ENCODE measurements at regions not wholly inside any gene's neighbourhood (a gene's known extent, or its start where the extent isn't known, plus 50 kb on each side); places are given as distances from the start of the nearest gene placed in this dataset.

DNA sequence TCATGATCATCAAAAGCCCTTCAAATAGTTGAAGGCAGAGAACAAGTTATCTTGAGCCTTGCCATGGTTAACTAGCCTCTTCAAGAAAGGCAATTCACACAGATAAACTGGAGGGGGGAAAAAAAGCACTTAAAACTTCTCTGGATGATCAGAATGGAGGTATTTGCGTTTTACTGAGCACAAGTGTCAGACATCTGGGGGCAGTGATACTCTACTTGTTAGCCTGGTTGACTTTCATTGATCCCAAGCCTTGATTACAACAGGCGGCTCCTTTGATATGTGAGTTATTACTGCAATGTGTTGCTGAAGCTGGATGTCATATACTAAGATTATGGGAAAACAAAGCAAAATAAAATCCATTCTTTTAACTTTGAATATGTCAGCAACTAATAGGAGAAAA is 155.0 kb upstream of the HS3ST3A1 start:
- POLR2A ChIA-PET = no interaction called here
- H3K36me3 ChIP-seq (ENCODE audit: control insufficient read depth in 2 of 3, insufficient read depth in 3 of 3, low read length in 3 of 3) = no peaks in the 10 kb centered on the region
- H3K27me3 ChIP-seq (ENCODE audit: control insufficient read depth in 2 of 2, insufficient read depth in 2 of 2, low read length in 2 of 2) = no peaks in the 10 kb centered on the region
- Mint-ChIP-seq H3K27ac (no peak overlapping the region), H3K36me3 (no peaks in the 10 kb centered on the region), H3K27me3 (peaks cover 0 to 10% (median 5%) of the 10 kb centered on the region in 5 donors), H3K4me1 (no peaks in the 10 kb centered on the region), H3K9me3 (no peaks in the 10 kb centered on the region), H3K4me3 (no peak overlapping the region)
- DNase-seq = no peak
- CTCF ChIA-PET = no interaction called here
- no peaks in the 10 kb centered on the region for H3K9me3 ChIP-seq (ENCODE audit: control insufficient read depth in 2 of 3, low read length in 3 of 3)
- no peak for ATAC-seq
- no peak overlapping the region for H3K4me3 ChIP-seq (ENCODE audit: low read length)
- intact Hi-C loops (cut with micrococcal nuclease) = no loop called here
- H3K27ac ChIP-seq (ENCODE audit: low read depth, low read length) = no peak overlapping the region
- no peaks in the 10 kb centered on the region for H3K4me1 ChIP-seq (ENCODE audit: control insufficient read depth in 2 of 2, insufficient read depth in 2 of 2, low read length in 2 of 2)

DNA sequence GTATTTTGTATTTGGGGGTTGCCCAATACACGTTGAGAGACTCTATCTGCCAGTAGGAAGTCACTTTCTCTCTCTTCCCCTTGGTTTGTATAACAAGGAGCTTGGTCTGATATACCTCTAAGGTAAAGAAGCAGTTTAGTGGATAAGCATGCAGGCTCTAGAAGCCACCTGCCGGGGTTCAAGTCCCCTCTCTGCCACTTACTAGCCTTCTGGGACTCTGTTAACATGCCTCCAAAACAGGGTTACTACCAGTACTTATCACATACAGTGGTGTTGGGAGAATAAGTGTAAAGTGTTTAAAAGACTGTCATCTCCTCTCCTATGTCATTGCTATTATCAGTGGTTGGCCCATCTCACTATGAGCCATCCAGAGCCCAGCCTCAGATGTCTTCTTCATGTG is 156.1 kb upstream of the HS3ST3A1 start:
- Histone ChIP-seq H3K4me3 (ENCODE audit: low read length) (no peak overlapping the region), H3K27ac (ENCODE audit: low read depth, low read length) (no peak overlapping the region), H3K4me1 (ENCODE audit: control insufficient read depth in 2 of 2, insufficient read depth in 2 of 2, low read length in 2 of 2) (no peaks in the 10 kb centered on the region), H3K9me3 (ENCODE audit: control insufficient read depth in 2 of 3, low read length in 3 of 3) (no peaks in the 10 kb centered on the region), H3K36me3 (ENCODE audit: control insufficient read depth in 2 of 3, insufficient read depth in 3 of 3, low read length in 3 of 3) (no peaks in the 10 kb centered on the region), H3K27me3 (ENCODE audit: control insufficient read depth in 2 of 2, insufficient read depth in 2 of 2, low read length in 2 of 2) (no peaks in the 10 kb centered on the region)
- peaks cover 0 to 8% (median 0%) of the 10 kb centered on the region in 5 donors for H3K27me3 Mint-ChIP-seq
- H3K4me1 Mint-ChIP-seq = no peaks in the 10 kb centered on the region
- no peak overlapping the region for H3K4me3 Mint-ChIP-seq
- DNase-seq (no peak), ATAC-seq (no peak)
- intact Hi-C loops (cut with micrococcal nuclease) = no loop called here
- H3K36me3 Mint-ChIP-seq = no peaks in the 10 kb centered on the region
- no peak overlapping the region for H3K27ac Mint-ChIP-seq
- POLR2A ChIA-PET = no interaction called here
- no peaks in the 10 kb centered on the region for H3K9me3 Mint-ChIP-seq
- CTCF ChIA-PET = no interaction called here

DNA sequence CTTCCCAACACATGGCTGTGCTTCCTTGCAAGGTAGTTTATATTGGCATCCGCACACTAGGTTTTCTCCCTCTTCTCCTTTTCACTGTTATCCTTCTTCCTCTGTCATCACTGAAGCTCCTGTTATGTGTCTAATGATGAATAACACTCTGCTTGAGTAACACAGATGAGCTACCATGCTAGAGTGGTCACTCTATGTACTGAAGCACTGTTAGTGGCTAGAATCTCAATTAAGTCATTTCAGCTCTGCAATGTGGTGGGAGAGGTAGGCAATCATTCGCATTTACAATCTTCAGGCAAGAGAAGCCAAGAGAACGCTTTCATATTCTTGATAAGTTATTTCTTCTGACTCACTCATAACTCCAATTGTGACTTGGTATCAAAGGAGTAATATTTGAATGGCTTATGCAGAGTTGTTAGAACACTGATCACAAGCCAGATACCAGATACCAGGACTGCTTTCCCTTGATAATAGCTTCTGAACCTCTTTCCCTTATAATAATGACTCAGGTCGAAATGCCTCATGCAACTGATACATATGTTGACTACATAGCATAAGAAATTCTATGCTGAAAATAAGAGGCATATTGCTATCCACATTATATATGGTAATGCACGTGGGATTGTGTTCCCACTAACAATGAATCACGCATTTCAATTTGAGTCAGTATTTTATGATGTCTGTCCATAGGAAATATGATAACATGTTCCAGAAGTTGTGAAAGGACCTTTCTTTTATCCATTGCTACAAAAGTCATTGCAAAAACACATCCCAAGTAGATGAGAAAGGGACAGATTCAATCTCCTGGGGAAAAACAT is 158.0 kb upstream of the HS3ST3A1 start:
- no peaks in the 10 kb centered on the region for H3K9me3 Mint-ChIP-seq
- Histone ChIP-seq H3K36me3 (ENCODE audit: control insufficient read depth in 2 of 3, insufficient read depth in 3 of 3, low read length in 3 of 3) (no peaks in the 10 kb centered on the region), H3K4me1 (ENCODE audit: control insufficient read depth in 2 of 2, insufficient read depth in 2 of 2, low read length in 2 of 2) (no peaks in the 10 kb centered on the region), H3K27ac (ENCODE audit: low read depth, low read length) (no peak overlapping the region), H3K9me3 (ENCODE audit: control insufficient read depth in 2 of 3, low read length in 3 of 3) (no peaks in the 10 kb centered on the region), H3K4me3 (ENCODE audit: low read length) (no peak overlapping the region), H3K27me3 (ENCODE audit: control insufficient read depth in 2 of 2, insufficient read depth in 2 of 2, low read length in 2 of 2) (no peaks in the 10 kb centered on the region)
- peaks cover 0 to 3% (median 0%) of the 10 kb centered on the region in 5 donors for H3K36me3 Mint-ChIP-seq
- POLR2A ChIA-PET = no interaction called here
- DNase-seq (no peak), ATAC-seq (no peak)
- CTCF ChIA-PET = no interaction called here
- no peak overlapping the region for H3K4me3 Mint-ChIP-seq
- no peak overlapping the region for H3K27ac Mint-ChIP-seq
- no peaks in the 10 kb centered on the region for H3K4me1 Mint-ChIP-seq
- peaks cover 7 to 16% (median 8%) of the 10 kb centered on the region in 5 donors for H3K27me3 Mint-ChIP-seq
- intact Hi-C loops (cut with micrococcal nuclease) = no loop called here

DNA sequence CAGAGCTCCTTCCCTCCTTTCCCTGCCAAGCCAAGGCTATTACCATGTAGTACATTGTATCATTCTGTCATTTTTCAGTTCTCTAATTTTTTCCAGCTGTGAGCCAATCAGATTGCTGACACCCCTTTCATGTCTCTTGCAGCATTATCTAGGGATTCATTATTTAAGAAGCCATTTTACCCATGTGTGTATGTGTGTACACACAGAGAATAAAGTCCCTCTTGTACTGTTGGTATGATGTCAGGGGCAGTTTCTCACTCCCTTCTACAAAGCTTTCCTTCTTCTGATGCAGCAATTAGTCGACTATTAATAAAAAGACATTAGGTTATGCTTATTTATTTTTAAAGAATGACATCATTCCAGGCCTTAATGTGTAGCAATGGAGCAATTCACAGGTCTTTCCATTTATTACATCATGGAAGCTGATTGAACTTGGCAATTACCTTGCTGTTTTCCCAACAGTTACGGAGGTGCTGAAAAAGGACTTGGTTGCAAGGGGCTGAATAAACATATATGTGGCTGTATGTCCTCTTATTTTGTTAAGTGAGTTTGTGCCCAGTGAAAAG is 159.4 kb upstream of the HS3ST3A1 start:
- intact Hi-C loops (cut with micrococcal nuclease) = no loop called here
- Histone ChIP-seq H3K4me3 (ENCODE audit: low read length) (no peak overlapping the region), H3K36me3 (ENCODE audit: control insufficient read depth in 2 of 3, insufficient read depth in 3 of 3, low read length in 3 of 3) (no peaks in the 10 kb centered on the region), H3K4me1 (ENCODE audit: control insufficient read depth in 2 of 2, insufficient read depth in 2 of 2, low read length in 2 of 2) (no peaks in the 10 kb centered on the region), H3K9me3 (ENCODE audit: control insufficient read depth in 2 of 3, low read length in 3 of 3) (no peaks in the 10 kb centered on the region), H3K27ac (ENCODE audit: low read depth, low read length) (no peak overlapping the region), H3K27me3 (ENCODE audit: control insufficient read depth in 2 of 2, insufficient read depth in 2 of 2, low read length in 2 of 2) (no peaks in the 10 kb centered on the region)
- H3K36me3 Mint-ChIP-seq = peaks cover 0 to 3% (median 0%) of the 10 kb centered on the region in 5 donors
- no peaks in the 10 kb centered on the region for H3K9me3 Mint-ChIP-seq
- ChIA-PET CTCF (no interaction called here), POLR2A (no interaction called here)
- DNase-seq = no peak
- H3K27ac Mint-ChIP-seq = no peak overlapping the region
- no peak overlapping the region for H3K4me3 Mint-ChIP-seq
- H3K4me1 Mint-ChIP-seq = no peaks in the 10 kb centered on the region
- peaks cover 4 to 22% (median 9%) of the 10 kb centered on the region in 5 donors for H3K27me3 Mint-ChIP-seq
- ATAC-seq = no peak

DNA sequence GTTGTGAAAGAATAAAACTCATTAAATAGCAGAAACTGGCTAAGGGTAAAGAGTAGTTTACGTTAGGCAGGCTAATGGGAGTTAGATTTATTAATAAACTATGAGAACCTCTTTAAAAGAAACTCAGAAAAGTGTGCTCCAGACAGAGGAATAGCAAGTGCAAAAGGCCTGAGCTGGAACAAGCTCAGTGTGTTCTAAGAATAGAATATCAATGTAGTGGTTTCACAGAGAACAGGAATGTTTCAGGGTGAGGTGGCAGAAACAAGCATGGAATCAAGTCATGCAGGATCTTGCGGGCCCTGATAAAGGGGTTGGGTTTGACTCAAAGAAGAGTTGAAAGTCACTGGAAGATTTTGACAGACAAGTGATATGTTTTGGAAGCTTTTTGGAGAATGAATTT is 164.0 kb upstream of the HS3ST3A1 start:
- intact Hi-C loops (cut with micrococcal nuclease) = no loop called here
- no peak overlapping the region for H3K27ac ChIP-seq (ENCODE audit: low read depth, low read length)
- POLR2A ChIA-PET = no interaction called here

DNA sequence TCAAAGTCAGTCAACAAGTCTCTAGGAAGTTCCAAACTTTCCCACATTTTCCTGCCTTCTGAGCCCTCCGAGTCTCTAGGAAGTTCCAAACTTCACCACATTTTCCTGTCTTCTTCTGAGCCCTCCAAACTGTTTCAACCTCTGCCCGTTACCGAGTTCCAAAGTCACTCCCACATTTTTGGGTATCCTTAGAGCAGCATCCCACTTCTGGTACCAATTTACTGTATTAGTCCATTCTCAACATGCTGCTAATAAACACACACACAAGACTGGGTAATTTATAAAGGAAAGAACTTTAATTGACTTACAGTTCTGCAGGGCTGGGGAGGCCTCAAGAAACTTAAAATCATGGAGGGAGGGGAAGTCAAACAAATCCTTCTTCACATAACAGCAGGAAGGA is 169.0 kb upstream of the HS3ST3A1 start:
- Mint-ChIP-seq H3K27me3 (peaks cover 0 to 15% (median 12%) of the 10 kb centered on the region in 5 donors), H3K9me3 (peaks cover 5 to 40% (median 19%) of the 10 kb centered on the region in 11 donors), H3K36me3 (peaks cover under 1 to 30% (median 9%) of the 10 kb centered on the region in 5 donors), H3K4me1 (no peaks in the 10 kb centered on the region), H3K27ac (no peak overlapping the region), H3K4me3 (no peak overlapping the region)
- Histone ChIP-seq H3K27ac (ENCODE audit: low read depth, low read length) (no peak overlapping the region), H3K36me3 (ENCODE audit: control insufficient read depth in 2 of 3, insufficient read depth in 3 of 3, low read length in 3 of 3) (no peaks in the 10 kb centered on the region), H3K4me1 (ENCODE audit: control insufficient read depth in 2 of 2, insufficient read depth in 2 of 2, low read length in 2 of 2) (no peaks in the 10 kb centered on the region), H3K27me3 (ENCODE audit: control insufficient read depth in 2 of 2, insufficient read depth in 2 of 2, low read length in 2 of 2) (no peaks in the 10 kb centered on the region), H3K4me3 (ENCODE audit: low read length) (no peak overlapping the region), H3K9me3 (ENCODE audit: control insufficient read depth in 2 of 3, low read length in 3 of 3) (peaks cover 0 to 10% (median 0%) of the 10 kb centered on the region in 3 experiments)
- CTCF ChIA-PET = no interaction called here
- ATAC-seq (no peak), DNase-seq (no peak)
- intact Hi-C loops (cut with micrococcal nuclease) = no loop called here
- POLR2A ChIA-PET = no interaction called here

More for the DNA sequence above, 164.0 kb upstream of the HS3ST3A1 start:
- Histone ChIP-seq H3K27me3 (ENCODE audit: control insufficient read depth in 2 of 2, insufficient read depth in 2 of 2, low read length in 2 of 2) (no peaks in the 10 kb centered on the region), H3K4me3 (ENCODE audit: low read length) (no peak overlapping the region), H3K36me3 (ENCODE audit: control insufficient read depth in 2 of 3, insufficient read depth in 3 of 3, low read length in 3 of 3) (no peaks in the 10 kb centered on the region), H3K4me1 (ENCODE audit: control insufficient read depth in 2 of 2, insufficient read depth in 2 of 2, low read length in 2 of 2) (no peaks in the 10 kb centered on the region), H3K9me3 (ENCODE audit: control insufficient read depth in 2 of 3, low read length in 3 of 3) (peaks cover 0 to 10% (median 0%) of the 10 kb centered on the region in 3 experiments)
- Mint-ChIP-seq H3K4me1 (no peaks in the 10 kb centered on the region), H3K4me3 (no peak overlapping the region), H3K36me3 (peaks cover 0 to 15% (median 3%) of the 10 kb centered on the region in 5 donors), H3K27me3 (peaks cover 0 to 32% (median 20%) of the 10 kb centered on the region in 5 donors), H3K9me3 (peaks cover 4 to 31% (median 16%) of the 10 kb centered on the region in 11 donors), H3K27ac (no peak overlapping the region)
- CTCF ChIA-PET = no interaction called here
- ATAC-seq (no peak), DNase-seq (no peak)

DNA sequence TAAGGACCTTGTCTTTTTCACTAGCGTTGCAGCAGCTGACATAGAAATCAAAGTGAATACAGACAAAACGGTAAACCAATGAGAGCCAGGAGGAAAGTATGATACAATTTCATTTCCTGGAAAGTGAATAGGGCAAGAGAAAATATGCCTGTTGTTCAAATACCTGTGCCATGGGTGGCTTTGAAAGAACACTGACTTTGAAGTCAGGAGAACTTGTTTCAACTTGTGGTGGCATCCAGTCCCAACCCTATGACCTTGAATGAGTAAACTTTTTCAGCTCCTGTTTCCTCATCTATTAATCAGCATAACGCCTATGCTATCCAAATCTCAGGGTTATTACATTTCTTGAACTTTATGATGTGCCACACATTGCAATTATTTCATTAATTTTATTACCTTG is 173.7 kb upstream of the HS3ST3A1 start:
- H3K4me3 ChIP-seq (ENCODE audit: low read length) = no peak overlapping the region
- intact Hi-C loops (cut with micrococcal nuclease) = no loop called here
- H3K9me3 Mint-ChIP-seq = peaks cover 3 to 31% (median 14%) of the 10 kb centered on the region in 11 donors
- CTCF ChIA-PET = no interaction called here
- POLR2A ChIA-PET = no interaction called here
- H3K36me3 ChIP-seq (ENCODE audit: control insufficient read depth in 2 of 3, insufficient read depth in 3 of 3, low read length in 3 of 3) = no peaks in the 10 kb centered on the region
- no peak for ATAC-seq
- H3K4me3 Mint-ChIP-seq = no peak overlapping the region
- H3K36me3 Mint-ChIP-seq = peaks cover 12 to 43% (median 25%) of the 10 kb centered on the region in 5 donors
- peaks cover 0 to 1% (median 0%) of the 10 kb centered on the region in 5 donors for H3K27me3 Mint-ChIP-seq
- no peak for DNase-seq
- H3K4me1 ChIP-seq (ENCODE audit: control insufficient read depth in 2 of 2, insufficient read depth in 2 of 2, low read length in 2 of 2) = no peaks in the 10 kb centered on the region
- no peak overlapping the region for H3K27ac Mint-ChIP-seq
- no peaks in the 10 kb centered on the region for H3K9me3 ChIP-seq (ENCODE audit: control insufficient read depth in 2 of 3, low read length in 3 of 3)
- no peaks in the 10 kb centered on the region for H3K4me1 Mint-ChIP-seq
- no peaks in the 10 kb centered on the region for H3K27me3 ChIP-seq (ENCODE audit: control insufficient read depth in 2 of 2, insufficient read depth in 2 of 2, low read length in 2 of 2)
- H3K27ac ChIP-seq (ENCODE audit: low read depth, low read length) = no peak overlapping the region

Measured in naive thymus-derived CD4-positive, alpha-beta T cell (primary cell).